IPS-18c (cell line): ENCODE measurements at regions not wholly inside any gene's neighbourhood (a gene's known extent, or its start where the extent isn't known, plus 50 kb on each side); places are given as distances from the start of the nearest gene placed in this dataset.

ENCODE experiments used
- H3K4me3 ChIP-seq: 2 replicates; pipeline ENCODE4 v1.7.0; 2013; ENCODE audit warnings: low read depth, mild to moderate bottlenecking, low read length, moderate library complexity; ENCODE audit not compliant: insufficient read depth
- H3K9me3 ChIP-seq: one replicate; pipeline ENCODE4 v1.6.1; 2013; ENCODE audit warnings: mild to moderate bottlenecking, low read length, moderate library complexity; ENCODE audit not compliant: control insufficient read depth, insufficient read depth

- no peak overlapping the region for H3K4me3 ChIP-seq
- H3K9me3 ChIP-seq, result peaks cover 3% of the 10 kb centered on the region
These were observed 60.5 kb upstream of the IL15 start for GRCh38 chr4:141575884-141576283.

DNA sequence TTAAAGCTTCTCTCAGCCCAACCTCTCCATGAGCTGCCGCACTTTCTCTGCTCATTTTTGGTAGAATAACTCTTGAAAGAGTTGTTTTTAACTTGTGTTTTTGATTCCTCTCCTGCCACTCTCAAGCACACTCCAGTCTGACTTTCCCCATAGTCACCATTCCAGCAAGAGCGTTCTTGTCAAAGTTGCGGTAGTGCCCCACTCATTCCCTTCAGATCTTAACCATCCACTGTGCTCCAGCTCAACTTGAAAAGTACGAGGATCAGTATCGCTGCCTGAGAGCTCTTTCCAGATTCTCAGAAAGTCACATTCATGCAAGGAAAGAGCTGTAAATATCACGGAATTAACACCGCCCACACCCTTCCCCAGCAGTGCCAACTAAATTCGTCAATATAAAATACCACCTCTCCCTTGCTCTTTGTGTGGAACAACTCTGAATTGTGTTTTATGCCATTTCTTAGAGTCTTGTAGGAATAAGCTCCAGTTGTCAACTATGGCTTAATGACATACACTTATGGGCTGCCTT, 59.7 kb upstream of the IL15 start:
- Histone ChIP-seq H3K9me3 (peaks cover 3% of the 10 kb centered on the region), H3K4me3 (no peak overlapping the region)

DNA sequence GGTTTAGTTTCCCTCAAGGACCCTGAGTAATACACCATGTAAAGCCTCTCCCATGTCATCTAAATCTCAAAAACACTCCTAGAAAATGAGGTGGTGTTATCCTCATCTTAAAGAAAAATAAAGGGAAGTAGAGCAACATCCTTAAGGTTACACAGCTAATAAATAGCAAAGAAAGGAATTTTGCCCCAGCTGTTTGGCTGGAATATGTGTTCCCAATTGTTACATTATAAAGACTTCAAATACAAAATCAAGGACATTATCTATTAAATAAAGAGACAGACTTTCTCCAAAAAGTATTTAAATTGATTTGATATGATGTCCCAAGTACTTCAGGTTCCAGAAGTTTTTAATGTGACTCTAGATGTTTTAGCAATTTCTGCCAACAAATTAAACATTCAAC, 57.9 kb upstream of the IL15 start:
- Histone ChIP-seq H3K4me3 (no peak overlapping the region), H3K9me3 (peaks cover 3% of the 10 kb centered on the region)

DNA sequence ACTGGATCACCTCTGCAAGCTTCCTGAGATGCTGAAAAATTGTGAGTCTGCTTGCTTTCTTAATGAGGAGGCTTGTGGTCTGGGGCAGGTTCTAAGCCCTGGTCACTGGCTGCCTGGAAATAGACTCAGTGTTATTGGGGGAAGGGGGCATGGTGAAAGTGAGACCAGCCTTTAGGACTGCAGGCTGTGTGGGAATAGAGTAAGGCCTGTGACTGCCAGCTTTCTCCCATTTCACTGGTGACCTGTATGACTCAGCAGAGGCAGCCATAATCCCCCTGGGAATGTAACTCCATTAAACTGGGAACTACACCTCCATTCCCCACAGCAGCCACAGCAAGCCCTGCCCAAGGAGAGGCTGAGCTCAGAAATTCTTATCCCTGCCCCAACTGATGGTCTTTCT, 55.9 kb upstream of the IL15 start:
- peaks cover 3% of the 10 kb centered on the region for H3K9me3 ChIP-seq
- no peak overlapping the region for H3K4me3 ChIP-seq
